Spleen (tissue), 7 donors: ENCODE measurements at regions not wholly inside any gene's neighbourhood (a gene's known extent, or its start where the extent isn't known, plus 50 kb on each side); places are given as distances from the start of the nearest gene placed in this dataset.

Source experiments
- CTCF ChIP-seq, 11 experiments: fragments of 200-600 bp in 7 of 11; fragments of 450-650 bp in 4 of 11; sonication (generic) in 4 of 11; IDR thresholded peaks in 8 of 11; conservative IDR thresholded peaks in 3 of 11; 1 replicate in 7 of 11; 2 replicates in 4 of 11; pipeline versions ENCODE4 v1.4.0 to v1.8.0; 2016 to 2021; ENCODE audit warnings: antibody characterized with exemption in 11 of 11, inconsistent platforms in 4 of 11, mild to moderate bottlenecking in 1 of 11
- POLR2A ChIP-seq, 3 donors: fragments of 450-650 bp; IDR thresholded peaks; one replicate each; pipeline ENCODE4 v1.5.1; 2017; ENCODE audit warnings: antibody characterized with exemption in 3 of 3, mild to moderate bottlenecking in 1 of 3
- POLR2AphosphoS5 ChIP-seq, 3 donors: sonication (generic); formaldehyde crosslinking; IDR thresholded peaks; one replicate each; pipeline ENCODE4 v1.5.1; 2017; ENCODE audit warnings: antibody characterized with exemption in 3 of 3
- donor health status: DM: no; HTN: no; CAD: no; lungs with moderate emphysema.
- donor health status: DM: no; HTN: no; CAD: no.
- donor health status: DM: no; HTN: no; CAD: no.

GRCh38 chr12:5101686-5102085 lies 58.0 kb downstream of the KCNA5 start:
- TF ChIP-seq CTCF (IDR thresholded peaks at IDR 0.05 in 8 of 11, conservative IDR thresholded peaks at IDR 0.05 in 3 of 11) = no peak
- no peak for TF ChIP-seq POLR2AphosphoS5 (IDR thresholded peaks at IDR 0.05)
- TF ChIP-seq POLR2A (IDR thresholded peaks at IDR 0.05) = no peak
